HEK293 (cell line): ENCODE measurements at regions not wholly inside any gene's neighbourhood (a gene's known extent, or its start where the extent isn't known, plus 50 kb on each side); places are given as distances from the start of the nearest gene placed in this dataset.

Experiments
- CTCF ChIA-PET: fragments of 350-600 bp; formaldehyde crosslinking; extraction: SDS; loops from one replicate; lab custom pipeline; 2021; ENCODE audit warnings: antibody characterized with exemption; lab: Yijun Ruan, JAX
- POLR2A ChIA-PET: fragments of 300-600 bp; formaldehyde crosslinking; extraction: SDS; loops from one replicate; lab custom pipeline; 2020; ENCODE audit warnings: antibody characterized with exemption, inconsistent platforms; lab: Yijun Ruan, JAX
- H3K27ac ChIP-seq: fragments of 200-500 bp; sonication (Bioruptor generic); 2 replicates; pipeline ENCODE4 v1.5.1; 2014; ENCODE audit warnings: low read depth, low read length, control low read depth, inconsistent platforms; ENCODE audit errors: extremely low read depth
- H3K36me3 ChIP-seq, 2 experiments: fragments of 200-500 bp in 1 of 2; sonication (Bioruptor generic) in 1 of 2; 1 replicate in 1 of 2; 2 replicates in 1 of 2; pipeline ENCODE4 v1.5.1; 2014 to 2017; ENCODE audit warnings: inconsistent platforms in 2 of 2, low read length in 2 of 2; ENCODE audit not compliant: control insufficient read depth in 2 of 2, insufficient read depth in 1 of 2
- H3K4me1 ChIP-seq: fragments of 200-500 bp; sonication (Bioruptor generic); 2 replicates; pipeline ENCODE4 v1.5.1; 2014; ENCODE audit warnings: mild to moderate bottlenecking, low read length, inconsistent platforms; ENCODE audit not compliant: control insufficient read depth, insufficient read depth
- H3K4me3 ChIP-seq: 2 replicates; pipeline ENCODE4 v1.5.1; 2011; ENCODE audit warnings: low read depth, mild to moderate bottlenecking, control low read depth, low read length, moderate library complexity
- H3K9me3 ChIP-seq: fragments of 200-500 bp; sonication (Bioruptor generic); 2 replicates; pipeline ENCODE4 v1.5.1; 2014; ENCODE audit warnings: low read depth, low read length, inconsistent platforms; ENCODE audit not compliant: control insufficient read depth, insufficient read depth
- BCL6B ChIP-seq: fragments of 450-650 bp; formaldehyde crosslinking; IDR thresholded peaks from 2 replicates; pipeline ENCODE4 v1.5.1; 2017; ENCODE audit warnings: missing biosample characterization, missing genetic modification characterization
- HOXC10 ChIP-seq: sonication (generic); formaldehyde crosslinking; IDR thresholded peaks from 2 replicates; pipeline ENCODE4 v1.8.1; 2023; ENCODE audit warnings: mild to moderate bottlenecking, missing genetic modification reagents
- MYNN ChIP-seq: fragments of 450-650 bp; formaldehyde crosslinking; IDR thresholded peaks from 2 replicates; pipeline ENCODE4 v1.5.1; 2016; ENCODE audit warnings: missing biosample characterization, missing genetic modification characterization, borderline replicate concordance
- OSR2 ChIP-seq: fragments of 450-650 bp; formaldehyde crosslinking; IDR thresholded peaks from 2 replicates; pipeline ENCODE4 v1.5.1; 2016; ENCODE audit warnings: missing biosample characterization, missing genetic modification characterization
- PATZ1 ChIP-seq: fragments of 450-650 bp; formaldehyde crosslinking; IDR thresholded peaks from 2 replicates; pipeline ENCODE4 v1.5.1; 2016; ENCODE audit warnings: missing biosample characterization, missing genetic modification characterization
- SP2 ChIP-seq: fragments of 450-650 bp; formaldehyde crosslinking; IDR thresholded peaks from 2 replicates; pipeline ENCODE4 v1.5.1; 2016; ENCODE audit warnings: missing biosample characterization, missing genetic modification characterization
- TCF7L2 ChIP-seq: IDR thresholded peaks from 2 replicates; pipeline ENCODE4 v1.6.1; 2011; ENCODE audit warnings: low read depth, mild to moderate bottlenecking, inconsistent platforms, low read length, moderate library complexity, borderline replicate concordance
- YY1 ChIP-seq: fragments of 450-650 bp; formaldehyde crosslinking; IDR thresholded peaks from 2 replicates; pipeline ENCODE4 v1.5.1; 2018; ENCODE audit warnings: missing biosample characterization, missing genetic modification characterization
- YY2 ChIP-seq: fragments of 450-650 bp; formaldehyde crosslinking; IDR thresholded peaks from 2 replicates; pipeline ENCODE4 v1.5.1; 2016; ENCODE audit warnings: missing biosample characterization, missing genetic modification characterization
- ZNF140 ChIP-seq: fragments of 450-650 bp; formaldehyde crosslinking; IDR thresholded peaks from 2 replicates; pipeline ENCODE4 v1.5.1; 2016; ENCODE audit warnings: missing biosample characterization, missing genetic modification characterization
- ZNF169 ChIP-seq: fragments of 450-650 bp; formaldehyde crosslinking; IDR thresholded peaks from 2 replicates; pipeline ENCODE4 v1.5.1; 2016; ENCODE audit warnings: missing biosample characterization, missing genetic modification characterization
- ZNF354C ChIP-seq: fragments of 450-650 bp; formaldehyde crosslinking; IDR thresholded peaks from 2 replicates; pipeline ENCODE4 v1.5.1; 2016; ENCODE audit warnings: missing biosample characterization, missing genetic modification characterization, low read depth, borderline replicate concordance
- ZNF37A ChIP-seq: fragments of 450-650 bp; IDR thresholded peaks from 2 replicates; pipeline ENCODE4 v1.5.1; 2018; ENCODE audit warnings: missing biosample characterization, missing genetic modification characterization
- ZNF391 ChIP-seq: fragments of 450-650 bp; formaldehyde crosslinking; IDR thresholded peaks from 2 replicates; pipeline ENCODE4 v1.5.1; 2016; ENCODE audit warnings: low read depth, missing biosample characterization, missing genetic modification characterization, borderline replicate concordance
- ZNF423 ChIP-seq: fragments of 450-650 bp; formaldehyde crosslinking; IDR thresholded peaks from 2 replicates; pipeline ENCODE4 v1.5.1; 2016; ENCODE audit warnings: missing biosample characterization, missing genetic modification characterization
- ZNF530 ChIP-seq: fragments of 450-650 bp; formaldehyde crosslinking; IDR thresholded peaks from 2 replicates; pipeline ENCODE4 v1.5.1; 2016; ENCODE audit warnings: low read depth, missing biosample characterization, missing genetic modification characterization
- ZNF585B ChIP-seq: fragments of 450-650 bp; formaldehyde crosslinking; IDR thresholded peaks from 2 replicates; pipeline ENCODE4 v1.5.1; 2016; ENCODE audit warnings: missing biosample characterization, missing genetic modification characterization
- ZNF626 ChIP-seq: fragments of 450-650 bp; sonication (Bioruptor Pico); formaldehyde crosslinking; IDR thresholded peaks from 2 replicates; pipeline ENCODE4 v1.5.1; 2018; ENCODE audit warnings: missing biosample characterization, missing genetic modification characterization, inconsistent platforms
- ZNF654 ChIP-seq: fragments of 450-650 bp; formaldehyde crosslinking; IDR thresholded peaks from 2 replicates; pipeline ENCODE4 v1.5.1; 2016; ENCODE audit warnings: low read depth, missing biosample characterization, missing genetic modification characterization
- ZNF76 ChIP-seq: fragments of 450-650 bp; formaldehyde crosslinking; IDR thresholded peaks from 2 replicates; pipeline ENCODE4; 2016; ENCODE audit warnings: low read depth, missing biosample characterization, missing genetic modification characterization, borderline replicate concordance
- ZNF792 ChIP-seq: fragments of 450-650 bp; formaldehyde crosslinking; IDR thresholded peaks from 2 replicates; pipeline ENCODE4 v1.5.1; 2016; ENCODE audit warnings: missing biosample characterization, missing genetic modification characterization
- ZSCAN30 ChIP-seq: fragments of 450-650 bp; IDR thresholded peaks from 2 replicates; pipeline ENCODE4 v1.5.1; 2018; ENCODE audit warnings: missing biosample characterization, mild to moderate bottlenecking, missing genetic modification characterization, moderate library complexity
- TF ChIP-seq, protein P1 (sequence below): fragments of 450-650 bp; formaldehyde crosslinking; IDR thresholded peaks from 2 replicates; pipeline ENCODE4 v1.5.1; 2016; ENCODE audit warnings: missing biosample characterization, missing genetic modification characterization
- TF ChIP-seq, protein P2 (sequence below): fragments of 450-650 bp; formaldehyde crosslinking; IDR thresholded peaks from 2 replicates; pipeline ENCODE4 v1.5.1; 2016; ENCODE audit warnings: missing biosample characterization, missing genetic modification characterization
- TF ChIP-seq, protein P3 (sequence below): fragments of 450-650 bp; formaldehyde crosslinking; IDR thresholded peaks from 2 replicates; pipeline ENCODE4 v1.5.1; 2016; ENCODE audit warnings: missing biosample characterization, missing genetic modification characterization

DNA sequence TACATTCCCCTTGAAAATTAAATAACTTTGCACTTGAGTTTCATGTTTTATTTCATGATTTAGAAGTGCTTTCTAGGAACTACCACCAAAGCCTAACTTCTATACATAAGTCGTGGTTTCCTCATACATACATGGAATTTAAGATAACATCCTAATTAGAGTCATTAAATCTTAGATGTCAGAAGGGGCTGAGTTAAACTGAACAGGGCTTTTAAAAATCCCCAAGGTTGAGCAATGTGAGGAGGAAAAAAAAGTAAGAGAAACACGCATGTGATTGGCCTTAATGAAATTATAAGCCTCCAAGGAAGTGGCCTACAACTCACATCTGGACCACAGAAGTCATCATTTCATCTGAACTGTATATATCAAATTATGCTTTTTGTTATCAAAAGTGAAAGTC is 303.1 kb upstream of the SEMA6D start:
- POLR2A ChIA-PET: no interaction called here
- no peak overlapping the region for H3K4me3 ChIP-seq
- H3K27ac ChIP-seq: no peak overlapping the region
- CTCF ChIA-PET: no interaction called here
- H3K9me3 ChIP-seq: no peaks in the 10 kb centered on the region
- no peaks in the 10 kb centered on the region for H3K4me1 ChIP-seq
- no peaks in the 10 kb centered on the region for H3K36me3 ChIP-seq
- TF ChIP-seq BCL6B: peak; percentile 37; the same call in 1 of the 2 replicates
- TF ChIP-seq ZNF530 (tag by site-specific recombination): no peak

DNA sequence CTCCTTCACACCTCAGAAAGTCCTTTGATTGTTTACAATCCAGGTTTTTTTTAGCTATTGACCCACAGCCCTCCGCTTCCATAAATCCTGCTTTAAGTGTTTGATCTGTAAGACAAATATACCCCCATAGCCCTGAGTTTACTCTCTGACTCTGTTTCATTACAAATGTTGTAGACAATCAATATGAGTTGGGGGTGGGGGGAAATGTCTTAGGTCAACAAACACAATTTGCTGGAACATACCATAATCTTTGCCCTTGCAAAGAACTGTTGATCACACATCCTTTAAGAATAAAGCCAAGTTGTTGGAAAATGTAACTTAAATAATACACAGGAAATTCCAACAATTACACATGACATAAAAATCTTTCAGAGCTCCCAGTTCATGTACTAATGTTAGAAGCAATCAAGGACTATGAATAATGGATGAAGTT is 301.8 kb upstream of the SEMA6D start:
- no peaks in the 10 kb centered on the region for H3K4me1 ChIP-seq
- H3K27ac ChIP-seq: no peak overlapping the region
- POLR2A ChIA-PET: no interaction called here
- no peaks in the 10 kb centered on the region for H3K36me3 ChIP-seq
- TF ChIP-seq ZNF76 (tag by site-specific recombination): no peak
- no peak for TF ChIP-seq ZNF169 (tag by site-specific recombination)
- no peak for TF ChIP-seq ZNF654 (tag by site-specific recombination)
- TF ChIP-seq, protein P1, sequence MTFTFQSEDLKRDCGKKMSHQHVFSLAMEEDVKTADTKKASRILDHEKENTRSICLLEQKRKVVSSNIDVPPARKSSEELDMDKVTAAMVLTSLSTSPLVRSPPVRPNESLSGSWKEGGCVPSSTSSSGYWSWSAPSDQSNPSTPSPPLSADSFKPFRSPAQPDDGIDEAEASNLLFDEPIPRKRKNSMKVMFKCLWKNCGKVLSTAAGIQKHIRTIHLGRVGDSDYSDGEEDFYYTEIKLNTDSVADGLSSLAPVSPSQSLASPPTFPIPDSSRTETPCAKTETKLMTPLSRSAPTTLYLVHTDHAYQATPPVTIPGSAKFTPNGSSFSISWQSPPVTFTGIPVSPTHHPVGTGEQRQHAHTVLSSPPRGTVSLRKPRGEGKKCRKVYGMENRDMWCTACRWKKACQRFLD (tag by site-specific recombination): no peak
- TF ChIP-seq, protein P2, sequence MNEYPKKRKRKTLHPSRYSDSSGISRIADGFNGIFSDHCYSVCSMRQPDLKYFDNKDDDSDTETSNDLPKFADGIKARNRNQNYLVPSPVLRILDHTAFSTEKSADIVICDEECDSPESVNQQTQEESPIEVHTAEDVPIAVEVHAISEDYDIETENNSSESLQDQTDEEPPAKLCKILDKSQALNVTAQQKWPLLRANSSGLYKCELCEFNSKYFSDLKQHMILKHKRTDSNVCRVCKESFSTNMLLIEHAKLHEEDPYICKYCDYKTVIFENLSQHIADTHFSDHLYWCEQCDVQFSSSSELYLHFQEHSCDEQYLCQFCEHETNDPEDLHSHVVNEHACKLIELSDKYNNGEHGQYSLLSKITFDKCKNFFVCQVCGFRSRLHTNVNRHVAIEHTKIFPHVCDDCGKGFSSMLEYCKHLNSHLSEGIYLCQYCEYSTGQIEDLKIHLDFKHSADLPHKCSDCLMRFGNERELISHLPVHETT (tag by site-specific recombination): no peak
- no peak for TF ChIP-seq YY2 (tag by site-specific recombination)
- no peak for TF ChIP-seq ZNF585B (tag by site-specific recombination)
- no peak for TF ChIP-seq ZSCAN30 (tag by site-specific recombination)
- no peak for TF ChIP-seq ZNF626
- TF ChIP-seq ZNF423: no peak
- no peak for TF ChIP-seq TCF7L2
- TF ChIP-seq OSR2 (tag by site-specific recombination): no peak
- TF ChIP-seq ZNF140 (tag by site-specific recombination): no peak
- TF ChIP-seq ZNF792 (tag by site-specific recombination): no peak
- TF ChIP-seq ZNF354C: no peak
- H3K4me3 ChIP-seq: no peak overlapping the region
- H3K9me3 ChIP-seq: no peaks in the 10 kb centered on the region
- CTCF ChIA-PET: no interaction called here

GRCh38 chr15:47422881-47423665 is 294.2 kb upstream of the SEMA6D start:
- POLR2A ChIA-PET: no interaction called here
- Histone ChIP-seq H3K4me1 (peaks cover 3% of the 10 kb centered on the region; the same call in 1 of the 2 replicates), H3K27ac (no peak overlapping the region), H3K4me3 (no peak overlapping the region), H3K36me3 (no peaks in the 10 kb centered on the region), H3K9me3 (no peaks in the 10 kb centered on the region)
- CTCF ChIA-PET: no interaction called here
- TF ChIP-seq, protein P3, sequence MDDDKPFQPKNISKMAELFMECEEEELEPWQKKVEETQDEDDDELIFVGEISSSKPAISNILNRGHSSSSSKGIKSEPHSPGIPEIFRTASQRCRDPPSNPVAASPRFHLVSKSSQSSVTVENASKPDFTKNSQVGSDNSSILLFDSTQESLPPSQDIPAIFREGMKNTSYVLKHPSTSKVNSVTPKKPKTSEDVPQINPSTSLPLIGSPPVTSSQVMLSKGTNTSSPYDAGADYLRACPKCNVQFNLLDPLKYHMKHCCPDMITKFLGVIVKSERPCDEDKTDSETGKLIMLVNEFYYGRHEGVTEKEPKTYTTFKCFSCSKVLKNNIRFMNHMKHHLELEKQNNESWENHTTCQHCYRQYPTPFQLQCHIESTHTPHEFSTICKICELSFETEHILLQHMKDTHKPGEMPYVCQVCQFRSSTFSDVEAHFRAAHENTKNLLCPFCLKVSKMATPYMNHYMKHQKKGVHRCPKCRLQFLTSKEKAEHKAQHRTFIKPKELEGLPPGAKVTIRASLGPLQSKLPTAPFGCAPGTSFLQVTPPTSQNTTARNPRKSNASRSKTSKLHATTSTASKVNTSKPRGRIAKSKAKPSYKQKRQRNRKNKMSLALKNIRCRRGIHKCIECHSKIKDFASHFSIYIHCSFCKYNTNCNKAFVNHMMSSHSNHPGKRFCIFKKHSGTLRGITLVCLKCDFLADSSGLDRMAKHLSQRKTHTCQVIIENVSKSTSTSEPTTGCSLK (tag by site-specific recombination): no peak
- TF ChIP-seq HOXC10 (CRISPR knock-in tag) (no peak), PATZ1 (tag by site-specific recombination) (no peak), YY1 (tag by site-specific recombination) (no peak), ZNF169 (tag by site-specific recombination) (no peak), ZNF37A (tag by site-specific recombination) (no peak), ZNF391 (tag by site-specific recombination) (no peak), ZNF654 (tag by site-specific recombination) (no peak), MYNN (no peak), SP2 (no peak)
